ENCODE measurements at regions not wholly inside any gene's neighbourhood (a gene's known extent, or its start where the extent isn't known, plus 50 kb on each side); places are given as distances from the start of the nearest gene placed in this dataset.

- Histone ChIP-seq H3K9me3 (ENCODE audit: low read depth, low read length) (no peaks in the 10 kb centered on the region), H3K36me3 (ENCODE audit: insufficient read depth, low read length) (no peaks in the 10 kb centered on the region), H3K79me2 (ENCODE audit: insufficient read depth, low read length) (no peaks in the 10 kb centered on the region), H3K4me1 (ENCODE audit: insufficient read depth, low read length) (no peaks in the 10 kb centered on the region), H4K20me1 (ENCODE audit: insufficient read depth, low read length) (no peaks in the 10 kb centered on the region), H3K27me3 (ENCODE audit: insufficient read depth, low read length) (no peaks in the 10 kb centered on the region), H3K27ac (ENCODE audit: low read depth, low read length) (no peak overlapping the region), H3K4me3 (ENCODE audit: insufficient read depth, low read length) (no peak overlapping the region), H2AFZ (ENCODE audit: low read length) (no peak overlapping the region), H3K4me2 (ENCODE audit: insufficient read depth, low read length) (no peak overlapping the region)
- no peak for TF ChIP-seq CTCF (IDR thresholded peaks at IDR 0.05; ENCODE audit: extremely low read depth, low read depth, low read length)
- no peak for DNase-seq (ENCODE audit: insufficient read length, low spot score, missing footprints)
Measured at GRCh38 chr4:14452764-14453163, 549.5 kb upstream of the CPEB2 start.

DNA sequence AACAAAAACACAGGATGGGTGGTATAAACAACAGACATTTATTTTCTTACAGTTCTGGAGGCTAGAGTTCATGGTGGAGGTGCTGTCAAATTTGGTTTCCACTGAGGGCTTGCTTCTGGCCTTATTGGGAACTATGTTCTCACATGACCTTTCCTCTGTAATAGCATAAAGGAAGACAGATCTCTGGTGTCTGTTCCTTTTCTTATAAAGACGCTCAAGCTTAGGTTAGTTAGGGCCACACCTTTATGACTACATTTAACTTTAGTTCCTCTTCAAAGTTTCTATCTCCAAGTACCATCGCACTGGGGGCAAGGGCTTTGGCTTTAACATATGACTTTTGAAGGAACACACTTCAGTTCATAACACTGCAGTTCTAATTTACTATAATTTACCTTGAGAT lies 543.8 kb upstream of the CPEB2 start:
- Histone ChIP-seq H3K4me1 (ENCODE audit: insufficient read depth, low read length) (no peaks in the 10 kb centered on the region), H3K27me3 (ENCODE audit: insufficient read depth, low read length) (no peaks in the 10 kb centered on the region), H4K20me1 (ENCODE audit: insufficient read depth, low read length) (no peaks in the 10 kb centered on the region), H3K4me2 (ENCODE audit: insufficient read depth, low read length) (no peak overlapping the region), H2AFZ (ENCODE audit: low read length) (no peak overlapping the region), H3K79me2 (ENCODE audit: insufficient read depth, low read length) (no peaks in the 10 kb centered on the region), H3K9me3 (ENCODE audit: low read depth, low read length) (no peaks in the 10 kb centered on the region), H3K36me3 (ENCODE audit: insufficient read depth, low read length) (no peaks in the 10 kb centered on the region), H3K27ac (ENCODE audit: low read depth, low read length) (no peak overlapping the region), H3K4me3 (ENCODE audit: insufficient read depth, low read length) (no peak overlapping the region)
- TF ChIP-seq CTCF (IDR thresholded peaks at IDR 0.05; ENCODE audit: extremely low read depth, low read depth, low read length): no peak
- no peak for DNase-seq (ENCODE audit: insufficient read length, low spot score, missing footprints)

- no peak overlapping the region for H3K4me2 ChIP-seq (ENCODE audit: insufficient read depth, low read length)
- no peak overlapping the region for H3K4me3 ChIP-seq (ENCODE audit: insufficient read depth, low read length)
- no peak for DNase-seq (ENCODE audit: insufficient read length, low spot score, missing footprints)
- no peaks in the 10 kb centered on the region for H4K20me1 ChIP-seq (ENCODE audit: insufficient read depth, low read length)
- H3K27me3 ChIP-seq (ENCODE audit: insufficient read depth, low read length): peaks cover 5% of the 10 kb centered on the region
- no peaks in the 10 kb centered on the region for H3K9me3 ChIP-seq (ENCODE audit: low read depth, low read length)
- H3K36me3 ChIP-seq (ENCODE audit: insufficient read depth, low read length): no peaks in the 10 kb centered on the region
- no peaks in the 10 kb centered on the region for H3K4me1 ChIP-seq (ENCODE audit: insufficient read depth, low read length)
- no peak overlapping the region for H3K27ac ChIP-seq (ENCODE audit: low read depth, low read length)
- TF ChIP-seq CTCF (IDR thresholded peaks at IDR 0.05; ENCODE audit: extremely low read depth, low read depth, low read length): no peak
- no peak overlapping the region for H2AFZ ChIP-seq (ENCODE audit: low read length)
- H3K79me2 ChIP-seq (ENCODE audit: insufficient read depth, low read length): no peaks in the 10 kb centered on the region
Measured at GRCh38 chr4:14465057-14465456, 537.2 kb upstream of the CPEB2 start.

DNA sequence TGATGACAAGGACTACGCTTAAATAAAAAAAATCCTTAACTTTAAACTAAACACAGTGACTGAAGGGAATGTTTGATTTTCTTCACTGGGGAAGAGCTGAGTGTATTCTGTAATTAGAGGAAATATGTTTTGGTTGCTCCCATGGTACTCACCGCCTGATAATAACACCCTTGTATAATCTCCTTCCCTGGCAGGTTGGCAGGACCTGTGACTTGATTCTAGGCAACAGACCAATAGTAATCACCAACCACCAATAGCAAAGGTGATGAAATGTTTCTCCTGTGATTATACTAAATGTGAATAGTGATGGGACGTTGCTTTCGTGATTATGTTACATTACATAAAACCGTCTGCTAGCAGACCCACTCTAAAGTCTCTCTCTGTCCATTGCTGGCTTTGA lies 536.8 kb upstream of the CPEB2 start:
- Histone ChIP-seq H4K20me1 (ENCODE audit: insufficient read depth, low read length) (no peaks in the 10 kb centered on the region), H3K27ac (ENCODE audit: low read depth, low read length) (no peak overlapping the region), H3K4me1 (ENCODE audit: insufficient read depth, low read length) (no peaks in the 10 kb centered on the region), H2AFZ (ENCODE audit: low read length) (no peak overlapping the region), H3K27me3 (ENCODE audit: insufficient read depth, low read length) (peaks cover 5% of the 10 kb centered on the region), H3K79me2 (ENCODE audit: insufficient read depth, low read length) (no peaks in the 10 kb centered on the region), H3K9me3 (ENCODE audit: low read depth, low read length) (no peaks in the 10 kb centered on the region), H3K36me3 (ENCODE audit: insufficient read depth, low read length) (no peaks in the 10 kb centered on the region), H3K4me2 (ENCODE audit: insufficient read depth, low read length) (no peak overlapping the region), H3K4me3 (ENCODE audit: insufficient read depth, low read length) (no peak overlapping the region)
- no peak for DNase-seq (ENCODE audit: insufficient read length, low spot score, missing footprints)
- TF ChIP-seq CTCF (IDR thresholded peaks at IDR 0.05; ENCODE audit: extremely low read depth, low read depth, low read length): no peak
